GM10266 (cell line): ENCODE measurements at regions not wholly inside any gene's neighbourhood (a gene's known extent, or its start where the extent isn't known, plus 50 kb on each side); places are given as distances from the start of the nearest gene placed in this dataset.

Experiments
- DNase-seq: peaks from one replicate; pipeline ENCODE4 v3.0.0; 2012; ENCODE audit errors: extremely low spot score
- TF ChIP-seq, protein P1 (sequence below): IDR thresholded peaks from 2 replicates; pipeline ENCODE4 v1.5.1; 2012; ENCODE audit warnings: mild to moderate bottlenecking, low read depth; ENCODE audit not compliant: control insufficient read depth, insufficient read depth; ENCODE audit errors: missing control alignments

DNA sequence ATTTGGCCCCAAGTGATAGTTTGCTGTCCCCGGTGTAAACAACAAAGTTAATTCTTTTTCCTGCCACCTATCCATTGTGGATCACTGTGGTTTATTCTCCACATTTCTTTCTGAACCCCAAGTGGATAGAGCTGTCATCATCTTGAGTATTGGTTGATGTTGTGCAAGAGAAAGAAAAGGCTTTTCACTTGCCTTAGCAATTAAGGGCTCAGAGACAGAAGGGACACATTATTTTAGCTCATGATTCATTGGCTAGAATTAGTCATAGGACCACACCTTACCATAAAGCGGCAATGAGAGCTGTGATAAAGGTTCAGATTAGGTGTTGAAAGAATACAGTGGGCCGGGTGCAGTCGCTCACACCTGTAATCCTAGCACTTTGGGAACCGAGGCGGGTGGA is 442.1 kb upstream of the DCC start:
- DNase-seq, result no peak
- TF ChIP-seq, protein P1, sequence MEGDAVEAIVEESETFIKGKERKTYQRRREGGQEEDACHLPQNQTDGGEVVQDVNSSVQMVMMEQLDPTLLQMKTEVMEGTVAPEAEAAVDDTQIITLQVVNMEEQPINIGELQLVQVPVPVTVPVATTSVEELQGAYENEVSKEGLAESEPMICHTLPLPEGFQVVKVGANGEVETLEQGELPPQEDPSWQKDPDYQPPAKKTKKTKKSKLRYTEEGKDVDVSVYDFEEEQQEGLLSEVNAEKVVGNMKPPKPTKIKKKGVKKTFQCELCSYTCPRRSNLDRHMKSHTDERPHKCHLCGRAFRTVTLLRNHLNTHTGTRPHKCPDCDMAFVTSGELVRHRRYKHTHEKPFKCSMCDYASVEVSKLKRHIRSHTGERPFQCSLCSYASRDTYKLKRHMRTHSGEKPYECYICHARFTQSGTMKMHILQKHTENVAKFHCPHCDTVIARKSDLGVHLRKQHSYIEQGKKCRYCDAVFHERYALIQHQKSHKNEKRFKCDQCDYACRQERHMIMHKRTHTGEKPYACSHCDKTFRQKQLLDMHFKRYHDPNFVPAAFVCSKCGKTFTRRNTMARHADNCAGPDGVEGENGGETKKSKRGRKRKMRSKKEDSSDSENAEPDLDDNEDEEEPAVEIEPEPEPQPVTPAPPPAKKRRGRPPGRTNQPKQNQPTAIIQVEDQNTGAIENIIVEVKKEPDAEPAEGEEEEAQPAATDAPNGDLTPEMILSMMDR, result no peak

- DNase-seq, result no peak
- TF ChIP-seq, protein P1, result no peak
Observed at GRCh38 chr18:51907687-51908597, 432.1 kb upstream of the DCC start.

- no peak for DNase-seq
- TF ChIP-seq, protein P1, result no peak
Observed at GRCh38 chr18:51908598-51908944, 431.4 kb upstream of the DCC start.

DNA sequence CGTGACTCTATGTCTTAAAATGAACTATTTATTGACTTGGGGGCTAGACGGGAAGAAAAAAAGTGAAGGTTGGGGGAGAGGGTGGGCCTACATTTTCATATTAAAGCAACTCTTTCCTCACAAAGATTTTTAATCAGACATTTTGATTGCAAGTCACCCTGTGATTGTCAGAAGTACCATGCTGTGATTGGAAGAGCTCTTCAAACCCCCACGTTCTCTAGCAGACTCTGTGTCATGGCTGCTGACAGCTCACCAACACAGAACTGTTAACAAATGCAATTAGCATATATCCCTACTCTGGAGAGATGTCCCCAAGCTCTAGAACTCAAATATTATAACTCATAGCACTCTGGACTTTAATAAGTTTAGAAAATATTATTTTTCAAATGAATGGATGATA is 428.4 kb upstream of the DCC start:
- DNase-seq, result no peak
- TF ChIP-seq, protein P1, result no peak

GRCh38 chr18:51912381-51912780 is 427.6 kb upstream of the DCC start:
- TF ChIP-seq, protein P1, result no peak

DNA sequence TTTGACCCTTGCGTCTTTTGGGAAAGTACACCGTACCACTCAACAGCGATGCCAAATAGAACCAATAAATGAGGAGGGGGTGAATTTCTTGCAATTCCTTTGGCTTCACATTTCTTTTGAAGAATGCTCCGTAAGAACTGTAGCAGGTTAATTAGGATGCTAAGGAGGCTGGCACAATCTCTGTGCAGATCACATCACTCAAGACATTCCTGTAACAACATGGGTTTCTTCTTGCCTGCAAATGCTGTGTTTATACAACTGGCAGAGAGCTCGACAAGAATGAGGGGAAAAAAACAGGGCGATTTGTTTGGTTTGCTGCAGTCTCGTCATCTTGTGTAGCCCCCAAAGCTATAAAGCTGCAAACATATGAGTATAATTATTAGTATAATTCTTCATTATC is 424.8 kb upstream of the DCC start:
- TF ChIP-seq, protein P1, result no peak

More at GRCh38 chr18:51912381-51912780, 427.6 kb upstream of the DCC start:
- no peak for DNase-seq

DNA sequence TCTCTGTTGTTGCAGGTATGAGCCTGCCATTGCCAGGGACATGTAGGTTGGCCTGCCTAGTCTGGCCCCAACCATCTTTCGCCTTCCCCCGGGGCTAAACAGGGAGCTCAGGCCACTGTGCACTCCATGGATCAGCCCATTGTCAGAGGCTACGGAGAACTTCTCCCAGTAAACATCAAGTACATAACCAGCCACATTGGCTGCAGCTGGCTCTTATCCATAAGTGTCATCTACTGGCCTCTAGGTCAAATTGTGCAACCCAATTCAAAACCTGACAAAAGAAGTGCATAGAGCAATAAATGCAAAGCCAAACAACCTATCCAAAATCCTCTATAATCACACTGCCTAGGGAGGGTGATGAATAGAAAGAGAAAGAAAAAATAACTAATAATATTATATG is 418.1 kb upstream of the DCC start:
- DNase-seq, result no peak

More for the DNA sequence above, 424.8 kb upstream of the DCC start:
- DNase-seq, result no peak

More for the DNA sequence above, 418.1 kb upstream of the DCC start:
- TF ChIP-seq, protein P1, result no peak
